ENCODE measurements at regions not wholly inside any gene's neighbourhood (a gene's known extent, or its start where the extent isn't known, plus 50 kb on each side); places are given as distances from the start of the nearest gene placed in this dataset.

DNA sequence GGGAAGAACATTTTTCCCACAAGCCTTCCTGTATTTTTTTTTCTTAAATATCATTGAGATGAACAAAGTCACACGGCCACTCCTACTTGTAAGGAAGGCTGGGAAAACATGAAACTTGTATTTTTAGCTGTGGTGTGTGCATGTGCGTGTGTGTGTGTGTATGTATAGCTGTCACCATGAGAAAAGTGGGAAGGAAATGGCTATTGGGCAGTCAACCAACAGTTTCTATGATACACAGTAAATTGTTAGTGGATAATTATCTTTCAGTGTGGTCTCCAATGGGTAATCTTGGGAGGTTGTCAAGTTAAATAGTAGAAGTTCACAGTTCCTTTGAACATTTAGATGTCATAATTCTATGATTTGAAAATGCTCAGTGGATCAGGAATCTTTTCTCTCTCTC lies 132.7 kb upstream of the USP24 start:
- no peak overlapping the region for H3K4me3 ChIP-seq (ENCODE audit: low read depth, low read length)

DNA sequence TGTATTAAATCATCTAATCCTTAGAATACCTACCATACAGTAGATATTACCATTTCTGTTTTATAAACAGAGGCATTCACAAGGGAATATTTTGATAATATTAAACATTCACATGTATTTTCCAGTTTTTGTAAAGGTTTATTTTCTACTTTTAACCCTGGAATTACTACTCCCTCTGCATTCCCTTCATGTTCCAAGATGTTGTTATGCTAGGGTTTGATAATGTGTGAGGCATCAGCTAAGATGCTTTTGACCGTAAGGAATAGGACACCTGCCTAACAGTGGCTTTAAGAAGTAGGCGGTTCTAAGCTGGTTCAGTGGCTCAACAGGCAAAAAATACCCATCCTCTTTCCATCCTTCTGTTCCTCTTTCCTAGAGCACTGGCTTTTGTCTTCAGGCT lies 131.9 kb upstream of the USP24 start:
- no peak overlapping the region for H3K4me3 ChIP-seq (ENCODE audit: low read depth, low read length)
- TF ChIP-seq, protein P1, sequence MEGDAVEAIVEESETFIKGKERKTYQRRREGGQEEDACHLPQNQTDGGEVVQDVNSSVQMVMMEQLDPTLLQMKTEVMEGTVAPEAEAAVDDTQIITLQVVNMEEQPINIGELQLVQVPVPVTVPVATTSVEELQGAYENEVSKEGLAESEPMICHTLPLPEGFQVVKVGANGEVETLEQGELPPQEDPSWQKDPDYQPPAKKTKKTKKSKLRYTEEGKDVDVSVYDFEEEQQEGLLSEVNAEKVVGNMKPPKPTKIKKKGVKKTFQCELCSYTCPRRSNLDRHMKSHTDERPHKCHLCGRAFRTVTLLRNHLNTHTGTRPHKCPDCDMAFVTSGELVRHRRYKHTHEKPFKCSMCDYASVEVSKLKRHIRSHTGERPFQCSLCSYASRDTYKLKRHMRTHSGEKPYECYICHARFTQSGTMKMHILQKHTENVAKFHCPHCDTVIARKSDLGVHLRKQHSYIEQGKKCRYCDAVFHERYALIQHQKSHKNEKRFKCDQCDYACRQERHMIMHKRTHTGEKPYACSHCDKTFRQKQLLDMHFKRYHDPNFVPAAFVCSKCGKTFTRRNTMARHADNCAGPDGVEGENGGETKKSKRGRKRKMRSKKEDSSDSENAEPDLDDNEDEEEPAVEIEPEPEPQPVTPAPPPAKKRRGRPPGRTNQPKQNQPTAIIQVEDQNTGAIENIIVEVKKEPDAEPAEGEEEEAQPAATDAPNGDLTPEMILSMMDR (IDR thresholded peaks at IDR 0.05; ENCODE audit: insufficient read depth, low read length) = no peak
- no peak for DNase-seq (ENCODE audit: low read depth)

More for the DNA sequence above, 132.7 kb upstream of the USP24 start:
- TF ChIP-seq, protein P1 (IDR thresholded peaks at IDR 0.05; ENCODE audit: insufficient read depth, low read length) = no peak
- DNase-seq (ENCODE audit: low read depth) = no peak

GRCh38 chr1:55346586-55346985 lies 131.4 kb upstream of the USP24 start:
- no peak overlapping the region for H3K4me3 ChIP-seq (ENCODE audit: low read depth, low read length)
- TF ChIP-seq, protein P1 (IDR thresholded peaks at IDR 0.05; ENCODE audit: insufficient read depth, low read length) = no peak
- no peak for DNase-seq (ENCODE audit: low read depth)

GRCh38 chr1:55339681-55340080 lies 124.5 kb upstream of the USP24 start:
- DNase-seq (ENCODE audit: low read depth) = no peak
- TF ChIP-seq, protein P1 (IDR thresholded peaks at IDR 0.05; ENCODE audit: insufficient read depth, low read length) = no peak

GRCh38 chr1:55338448-55338820 lies 123.3 kb upstream of the USP24 start:
- TF ChIP-seq, protein P1 (IDR thresholded peaks at IDR 0.05; ENCODE audit: insufficient read depth, low read length) = no peak
- H3K4me3 ChIP-seq (ENCODE audit: low read depth, low read length) = no peak overlapping the region
- DNase-seq (ENCODE audit: low read depth) = no peak

More at GRCh38 chr1:55339681-55340080, 124.5 kb upstream of the USP24 start:
- H3K4me3 ChIP-seq (ENCODE audit: low read depth, low read length) = no peak overlapping the region

GRCh38 chr1:55337801-55338447 lies 122.8 kb upstream of the USP24 start:
- H3K4me3 ChIP-seq (ENCODE audit: low read depth, low read length) = no peak overlapping the region
- TF ChIP-seq, protein P1 (IDR thresholded peaks at IDR 0.05; ENCODE audit: insufficient read depth, low read length) = peak; percentile 55
- DNase-seq (ENCODE audit: low read depth) = peak; percentile 75

DNA sequence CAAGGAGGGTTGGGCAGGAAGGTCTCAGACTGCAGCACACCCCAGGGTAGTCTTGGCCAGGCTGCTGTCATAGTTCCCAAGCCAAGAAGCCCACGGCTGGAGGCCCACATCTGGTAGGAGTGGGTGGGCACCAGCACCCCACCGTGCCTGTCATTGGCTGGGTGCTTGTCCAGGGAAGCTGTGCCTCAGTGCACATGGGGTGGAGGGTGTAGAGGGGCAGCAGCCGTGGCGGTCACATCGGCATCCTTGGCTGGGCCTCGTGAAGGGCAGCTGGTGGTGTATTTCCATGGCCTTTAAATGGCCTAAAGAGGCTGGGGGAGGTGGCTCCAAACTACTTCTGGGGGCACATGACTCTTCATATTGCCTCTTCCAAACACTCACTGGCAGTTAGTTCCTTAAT lies 119.6 kb upstream of the USP24 start:
- no peak overlapping the region for H3K4me3 ChIP-seq (ENCODE audit: low read depth, low read length)
- TF ChIP-seq, protein P1 (IDR thresholded peaks at IDR 0.05; ENCODE audit: insufficient read depth, low read length) = no peak
- DNase-seq (ENCODE audit: low read depth) = no peak
